GM18511 (cell line): ENCODE measurements at regions not wholly inside any gene's neighbourhood (a gene's known extent, or its start where the extent isn't known, plus 50 kb on each side); places are given as distances from the start of the nearest gene placed in this dataset.

ENCODE experiments used
- ATAC-seq: cut with Tn5 transposase; IDR thresholded peaks from one replicate; pipeline ENCODE4 v1.9.1; 2021; ENCODE audit warnings: mild to moderate bottlenecking, moderate library complexity; ENCODE audit not compliant: unreplicated experiment

DNA sequence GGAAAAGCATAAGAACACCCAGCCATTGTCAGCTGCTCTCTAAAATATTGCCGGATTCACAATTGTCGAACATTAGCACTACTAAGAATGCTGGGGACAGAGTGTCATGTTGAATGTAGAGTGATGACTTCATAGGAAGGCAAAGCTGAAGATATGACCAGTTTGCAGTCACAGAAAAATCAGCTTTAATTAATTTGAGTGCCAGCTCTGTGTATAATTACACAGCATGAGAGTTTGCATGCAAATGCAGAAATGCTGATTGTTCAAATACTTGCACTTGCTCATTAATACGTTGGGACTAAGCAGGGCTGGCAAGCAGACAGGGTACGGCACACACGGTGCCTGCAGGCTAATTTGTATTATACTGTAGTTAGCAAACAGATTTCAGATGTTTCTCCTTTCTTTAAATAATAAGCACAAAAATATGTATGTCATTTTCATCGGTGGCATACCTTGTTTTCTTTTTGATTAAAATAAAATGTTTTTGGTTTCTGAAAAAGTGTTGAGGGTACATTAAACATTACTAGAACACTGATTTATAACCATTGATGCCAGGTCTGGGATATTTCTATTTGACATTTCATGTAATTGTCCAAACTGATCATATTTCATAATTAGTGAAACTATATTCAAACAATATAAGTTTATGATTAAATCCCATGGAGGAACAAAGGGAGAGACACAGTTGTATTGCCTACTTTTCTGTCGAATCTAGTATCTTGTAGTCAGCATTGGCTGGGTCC is 99.8 kb upstream of the ADGRL2 start:
- ATAC-seq, result no peak

- ATAC-seq, result no peak
Observed at GRCh38 chr1:81699234-81699633, 101.5 kb upstream of the ADGRL2 start.

GRCh38 chr1:81695741-81696140 is 105.0 kb upstream of the ADGRL2 start:
- no peak for ATAC-seq

GRCh38 chr1:81693316-81693715 is 107.4 kb upstream of the ADGRL2 start:
- no peak for ATAC-seq

DNA sequence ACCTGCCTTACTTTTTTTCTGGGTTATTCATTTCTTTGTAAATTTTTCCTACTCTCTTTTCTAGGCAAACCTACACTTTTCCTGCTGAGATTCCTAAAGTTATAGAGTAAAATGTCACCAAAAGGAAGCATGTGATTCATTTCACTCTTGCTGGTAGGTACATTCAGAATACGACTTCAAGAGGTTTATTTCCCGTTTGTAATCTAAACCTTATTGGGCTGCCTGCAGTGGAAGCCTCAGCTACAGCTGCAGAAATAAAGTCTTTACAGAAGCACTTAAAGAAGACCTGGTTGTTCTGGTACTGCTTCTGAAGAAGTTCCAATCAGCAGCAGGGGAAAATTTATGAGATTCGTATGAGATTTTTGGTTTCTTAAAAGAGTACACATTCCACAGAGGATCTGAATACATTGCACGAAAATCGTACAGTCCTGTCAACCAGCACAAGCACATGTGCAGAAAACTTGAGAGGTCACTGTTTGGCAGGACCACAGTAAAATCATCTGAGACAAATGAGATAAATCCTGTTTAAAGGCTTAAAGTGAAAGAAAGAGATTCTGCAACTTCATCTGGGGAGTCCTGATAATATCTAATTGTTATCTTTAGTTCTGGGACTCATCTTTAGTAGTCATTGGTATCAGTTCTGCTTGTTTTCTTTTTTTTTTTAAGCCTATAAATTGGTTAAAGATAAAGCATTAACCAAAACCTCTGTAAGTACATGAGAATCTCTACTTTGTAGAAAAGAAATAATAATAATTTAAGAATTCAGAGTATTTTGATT is 109.9 kb upstream of the ADGRL2 start:
- ATAC-seq, result no peak

DNA sequence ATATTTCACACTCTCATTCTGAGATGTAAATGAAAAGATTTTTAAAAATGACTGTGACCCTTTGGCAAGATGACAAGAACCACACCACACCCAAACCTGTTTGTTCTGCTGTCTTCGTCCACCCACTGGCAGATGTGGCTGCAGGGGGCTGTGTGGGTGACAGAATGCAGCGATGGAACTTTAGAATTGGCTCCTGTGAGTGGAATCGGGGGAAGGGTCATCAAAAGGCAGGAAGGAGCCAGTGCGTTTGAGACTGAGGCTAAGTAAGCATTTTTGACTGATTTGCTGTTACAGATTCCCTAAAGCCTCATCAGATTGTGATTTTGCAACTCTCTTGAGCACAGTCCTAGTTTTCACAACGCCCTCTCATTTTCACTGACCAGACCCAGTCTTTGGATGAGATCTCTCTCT is 111.2 kb upstream of the ADGRL2 start:
- no peak for ATAC-seq

- no peak for ATAC-seq
Observed at GRCh38 chr1:81682490-81682889, 118.2 kb upstream of the ADGRL2 start.

DNA sequence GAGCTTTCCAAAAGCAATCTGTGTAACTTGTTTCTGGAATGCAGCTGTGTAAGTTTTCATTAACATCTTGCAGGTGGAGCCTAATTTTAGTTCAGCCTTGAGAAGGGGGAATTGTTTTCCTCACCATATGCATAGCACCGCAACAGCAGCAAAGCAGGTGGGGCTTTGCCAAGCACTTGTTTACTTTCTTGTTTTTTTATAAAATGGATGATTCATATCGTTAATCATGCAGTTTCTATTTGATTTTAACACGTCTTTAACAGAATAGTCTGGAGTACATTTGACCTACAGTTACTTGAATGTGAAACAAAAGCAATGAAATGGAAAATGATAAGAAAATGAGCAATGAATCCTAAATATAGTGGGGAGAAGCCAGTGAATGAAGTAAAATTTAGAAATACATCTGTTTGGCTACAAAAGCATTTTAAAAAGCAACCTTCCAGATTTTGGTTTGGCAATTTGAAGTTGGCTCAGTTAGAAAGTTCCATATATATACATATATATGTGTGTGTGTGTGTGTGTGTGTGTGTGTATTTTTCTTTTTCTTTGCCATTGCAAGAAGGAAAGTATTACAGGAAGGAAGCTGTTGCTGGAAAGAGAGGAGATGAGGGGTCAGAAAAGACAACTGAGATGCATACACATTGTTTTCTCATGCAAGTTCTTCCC is 119.0 kb upstream of the ADGRL2 start:
- no peak for ATAC-seq

DNA sequence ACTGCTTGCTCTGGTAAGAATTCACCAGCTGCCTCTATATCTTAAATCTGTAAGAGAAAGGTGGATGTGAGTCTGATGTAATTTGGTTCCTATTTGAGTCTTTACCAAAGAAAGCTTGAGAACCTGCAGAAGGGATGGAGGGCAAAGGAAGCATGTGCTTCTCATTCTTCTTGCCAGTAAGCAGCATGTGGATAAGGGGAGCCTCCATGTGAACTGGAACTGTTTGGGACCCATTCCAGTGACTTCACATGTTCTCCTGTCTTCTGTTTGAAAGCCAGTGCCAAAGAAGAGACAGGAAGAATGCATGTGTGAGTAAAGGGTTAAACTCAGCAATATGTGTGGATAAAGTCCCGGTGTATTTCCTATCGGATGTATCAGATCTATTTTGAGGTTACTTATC is 119.6 kb upstream of the ADGRL2 start:
- ATAC-seq, result no peak

DNA sequence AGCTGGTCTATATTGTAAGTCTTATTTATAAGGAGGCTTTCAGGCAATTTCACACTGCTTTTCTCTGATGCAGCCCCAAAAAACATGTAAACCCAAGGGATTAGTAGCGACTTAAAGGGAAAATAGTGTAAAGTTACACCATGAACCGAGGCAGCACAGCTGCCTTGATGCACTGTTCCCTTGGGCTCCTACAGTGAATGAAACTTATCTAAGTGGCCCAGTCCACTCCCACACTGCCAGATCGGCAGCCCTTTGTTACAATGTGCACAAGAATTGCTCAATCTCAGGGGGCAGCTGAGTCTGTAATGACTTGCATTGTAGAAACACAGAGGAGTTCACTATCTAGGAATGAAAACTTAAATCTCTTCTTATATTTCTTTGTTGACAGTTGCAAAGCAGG is 120.8 kb upstream of the ADGRL2 start:
- no peak for ATAC-seq

GRCh38 chr1:81678779-81679178 is 122.0 kb upstream of the ADGRL2 start:
- no peak for ATAC-seq

DNA sequence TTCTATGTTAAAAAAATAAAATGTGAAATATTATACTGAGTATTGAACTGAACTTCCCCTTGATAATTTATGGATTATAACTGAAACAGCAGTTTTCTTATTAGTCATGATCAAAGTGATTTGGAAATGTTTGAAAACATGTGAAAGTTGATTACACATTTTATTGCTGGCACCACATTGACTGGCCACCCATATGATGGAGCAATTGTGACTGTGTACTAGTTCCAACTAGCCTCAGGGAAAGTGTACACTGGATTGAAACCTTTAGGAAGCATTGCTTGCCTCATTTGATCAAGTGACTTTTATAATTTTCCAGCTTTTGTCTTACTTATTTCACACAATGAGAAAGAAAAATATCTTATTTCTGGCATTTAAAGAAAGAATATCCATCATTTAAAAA is 128.0 kb upstream of the ADGRL2 start:
- ATAC-seq, result no peak

- no peak for ATAC-seq
Observed at GRCh38 chr1:81671038-81671437, 129.7 kb upstream of the ADGRL2 start.

DNA sequence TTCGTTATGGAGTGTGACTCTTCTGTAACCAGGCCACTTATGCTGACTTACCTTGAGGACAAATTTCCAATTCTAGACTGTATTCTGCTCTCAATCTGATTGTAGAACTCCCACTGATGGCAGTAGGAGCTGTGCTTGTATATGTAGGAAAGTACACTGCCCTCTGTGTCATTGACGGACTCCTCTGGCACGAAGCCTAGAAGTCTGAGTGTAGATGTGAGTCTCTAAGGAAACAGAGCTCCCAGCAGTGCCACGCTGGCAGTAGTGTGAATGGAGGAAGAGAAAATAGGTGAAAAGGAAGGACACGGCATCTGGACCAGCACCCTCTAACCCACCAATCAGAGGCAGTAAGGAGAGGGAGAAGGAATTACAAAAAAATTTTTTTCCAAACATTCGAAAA is 130.4 kb upstream of the ADGRL2 start:
- ATAC-seq, result no peak

DNA sequence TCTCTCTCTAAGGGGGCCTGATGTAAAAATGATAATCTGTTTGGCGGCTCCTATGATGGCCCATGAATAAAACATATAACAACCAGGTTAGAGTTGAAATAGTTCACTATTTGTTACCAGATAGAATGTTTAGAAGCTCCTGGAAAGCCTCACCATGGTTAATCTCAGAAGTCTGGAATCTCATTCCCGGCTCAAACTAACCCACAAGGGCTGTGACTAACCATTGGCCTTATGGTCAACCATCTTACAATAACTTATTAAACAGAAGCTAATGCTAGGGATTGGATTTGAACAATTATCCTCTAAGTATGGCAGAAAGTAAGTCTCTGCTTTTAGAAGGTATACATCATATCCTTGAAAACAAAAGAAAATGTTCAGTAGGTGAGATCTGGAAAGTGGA is 134.1 kb upstream of the ADGRL2 start:
- ATAC-seq, result no peak

- no peak for ATAC-seq
Observed at GRCh38 chr1:81664341-81664740, 136.4 kb upstream of the ADGRL2 start.

GRCh38 chr1:81662913-81663526 is 137.7 kb upstream of the ADGRL2 start:
- no peak for ATAC-seq

- ATAC-seq, result no peak
Observed at GRCh38 chr1:81660286-81660685, 140.4 kb upstream of the ADGRL2 start.

DNA sequence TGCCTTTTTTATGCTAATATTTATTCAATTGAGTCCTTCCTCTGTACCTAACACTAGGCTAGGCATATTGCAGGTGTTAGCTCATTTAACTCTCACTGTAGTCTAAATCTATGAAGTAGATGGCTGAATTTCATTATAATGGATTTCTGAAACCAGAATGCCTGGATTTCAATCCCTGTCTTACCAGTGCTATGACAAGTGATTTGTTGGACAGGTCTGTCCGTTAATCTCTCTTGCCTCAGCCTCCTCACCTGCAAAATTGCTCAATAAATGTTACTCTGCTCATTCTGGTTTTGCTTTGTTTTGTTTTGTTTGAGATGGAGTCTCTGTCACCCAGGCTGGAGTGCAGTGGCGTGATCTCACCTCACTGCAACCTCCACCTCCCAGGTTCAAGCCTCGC is 146.1 kb upstream of the ADGRL2 start:
- no peak for ATAC-seq

DNA sequence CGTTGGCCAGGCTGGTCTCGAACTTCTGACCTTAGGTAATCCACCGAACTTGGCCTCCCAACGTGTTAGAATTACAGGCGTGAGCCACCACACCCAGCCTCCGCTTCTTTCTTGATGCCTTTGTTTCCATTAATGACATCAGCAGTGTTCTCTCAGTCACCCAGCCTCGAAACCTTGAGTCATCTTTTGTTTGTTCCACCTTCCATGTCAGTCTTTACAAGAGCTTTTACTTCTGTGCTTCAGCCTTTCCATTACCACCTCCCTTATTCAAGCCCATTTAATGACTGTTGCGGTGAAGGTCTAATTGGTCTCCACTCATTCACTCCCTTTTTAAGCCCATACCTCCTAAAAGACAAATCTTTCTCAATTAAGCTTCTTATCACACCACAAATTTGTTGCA is 146.6 kb upstream of the ADGRL2 start:
- ATAC-seq, result no peak

DNA sequence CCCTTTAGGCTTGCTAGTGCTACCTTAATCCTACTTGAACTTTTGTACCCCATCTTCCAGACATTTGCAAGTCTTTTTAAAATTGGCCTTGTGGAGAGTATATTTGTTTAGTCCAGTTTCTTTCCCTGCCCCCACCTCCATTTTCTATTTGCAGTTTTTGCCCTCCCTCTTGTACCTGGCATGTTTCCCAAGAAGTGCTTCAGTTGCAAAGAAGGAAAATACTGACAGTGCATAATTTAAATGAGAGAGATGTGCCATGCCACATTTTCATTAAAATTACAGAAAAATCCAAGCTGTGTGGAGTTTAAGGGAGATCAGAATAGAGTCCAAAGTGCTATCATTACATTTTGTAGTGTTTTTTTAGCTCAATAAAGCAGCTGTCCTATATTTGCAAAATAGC is 150.0 kb upstream of the ADGRL2 start:
- ATAC-seq, result no peak

GRCh38 chr1:81635816-81636215 is 164.9 kb upstream of the ADGRL2 start:
- ATAC-seq, result no peak
